ENCODE measurements at regions not wholly inside any gene's neighbourhood (a gene's known extent, or its start where the extent isn't known, plus 50 kb on each side); places are given as distances from the start of the nearest gene placed in this dataset.
A peak's percentile ranks its signal among the peaks of the same experiment; 100 is the strongest.

DNA sequence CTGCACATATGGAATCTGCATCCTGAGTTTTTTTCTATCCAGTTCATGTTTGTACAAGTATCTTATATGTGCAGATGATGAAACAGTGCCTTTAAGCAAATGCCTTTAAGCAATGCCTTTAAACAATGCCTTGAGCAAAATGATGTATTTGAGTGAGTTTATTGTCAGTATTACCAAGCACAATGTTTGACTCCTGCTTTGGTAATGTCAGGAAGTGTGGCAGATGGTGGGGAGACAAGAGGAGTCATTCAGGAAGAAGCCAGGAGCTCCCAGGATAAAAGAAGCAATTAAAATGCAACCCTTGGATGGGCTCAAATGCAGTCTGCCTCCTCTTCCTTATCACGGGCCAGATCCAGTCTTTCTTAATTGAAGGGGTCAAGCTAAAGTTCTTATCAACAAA is 108.7 kb upstream of the KCNJ15 start:
- no peak for DNase-seq (ENCODE audit: low read depth, low spot score)

DNA sequence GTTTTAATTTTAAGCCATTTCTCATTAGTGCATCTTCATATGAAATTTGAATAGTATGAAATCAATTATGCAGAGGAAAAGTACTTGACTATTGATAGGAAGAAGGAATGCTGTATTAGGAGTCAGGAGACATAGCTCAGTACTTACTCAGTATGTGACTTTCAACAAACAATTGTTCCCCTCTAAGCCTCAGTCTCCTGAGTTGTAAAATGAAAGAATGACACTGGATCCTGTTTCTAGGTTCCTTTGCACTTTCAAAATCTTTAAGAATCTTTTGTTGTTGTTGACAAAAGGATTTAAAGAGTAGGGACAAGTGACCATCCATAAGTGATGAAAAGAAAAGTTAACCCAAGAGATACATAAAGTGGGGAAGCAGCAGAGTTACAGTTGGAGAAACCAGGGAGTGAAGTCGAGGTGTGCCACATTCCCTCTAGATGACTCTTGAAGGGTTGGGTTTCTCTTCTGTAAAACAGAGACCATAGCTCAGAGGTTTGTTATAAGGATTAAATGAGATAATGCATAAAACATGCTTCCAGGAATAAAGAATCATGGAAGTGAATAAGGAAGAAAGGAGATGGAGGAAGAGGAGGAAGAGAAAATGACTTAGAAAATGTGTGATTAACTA is 105.7 kb upstream of the KCNJ15 start:
- DNase-seq (ENCODE audit: low read depth, low spot score): no peak

DNA sequence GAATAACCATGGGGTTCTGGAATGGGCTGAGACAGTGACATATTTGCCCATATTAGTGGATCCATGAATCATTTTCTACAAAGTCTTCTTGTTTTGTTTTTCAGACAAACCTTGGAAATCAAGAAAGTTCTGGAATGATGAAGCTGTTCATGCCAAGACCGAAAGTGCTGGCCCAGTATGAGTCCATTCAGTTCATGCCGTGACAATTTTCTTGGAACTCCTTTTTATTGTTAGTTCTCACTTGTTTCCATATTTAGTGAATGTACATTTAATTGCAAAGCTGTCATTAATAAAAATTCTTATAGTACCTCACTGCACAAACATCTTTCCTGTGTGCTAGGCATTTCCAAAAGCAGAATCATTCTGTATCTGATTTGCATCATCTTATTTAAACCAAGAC is 100.6 kb upstream of the KCNJ15 start:
- DNase-seq (ENCODE audit: low read depth, low spot score): no peak

DNA sequence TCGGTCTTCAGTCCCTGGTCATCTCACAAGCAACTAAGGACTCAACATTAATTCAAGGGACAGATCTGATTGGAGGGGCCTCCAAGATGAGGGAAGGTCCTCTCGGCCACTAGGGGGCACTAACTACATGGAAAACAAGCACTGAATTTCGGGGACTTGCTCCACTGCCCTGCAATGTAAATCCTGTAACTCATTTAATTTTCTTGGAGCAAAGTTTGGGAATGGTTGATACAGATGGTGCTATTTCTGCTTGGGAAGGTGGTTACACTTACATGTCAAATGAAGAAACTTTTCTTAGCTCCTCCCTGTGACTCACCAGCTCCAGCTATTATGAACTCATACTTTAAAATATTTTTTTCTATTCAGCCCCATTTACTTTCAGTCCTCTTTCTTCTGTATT is 97.4 kb upstream of the KCNJ15 start:
- peak; percentile 33 for DNase-seq (ENCODE audit: low read depth, low spot score)

DNA sequence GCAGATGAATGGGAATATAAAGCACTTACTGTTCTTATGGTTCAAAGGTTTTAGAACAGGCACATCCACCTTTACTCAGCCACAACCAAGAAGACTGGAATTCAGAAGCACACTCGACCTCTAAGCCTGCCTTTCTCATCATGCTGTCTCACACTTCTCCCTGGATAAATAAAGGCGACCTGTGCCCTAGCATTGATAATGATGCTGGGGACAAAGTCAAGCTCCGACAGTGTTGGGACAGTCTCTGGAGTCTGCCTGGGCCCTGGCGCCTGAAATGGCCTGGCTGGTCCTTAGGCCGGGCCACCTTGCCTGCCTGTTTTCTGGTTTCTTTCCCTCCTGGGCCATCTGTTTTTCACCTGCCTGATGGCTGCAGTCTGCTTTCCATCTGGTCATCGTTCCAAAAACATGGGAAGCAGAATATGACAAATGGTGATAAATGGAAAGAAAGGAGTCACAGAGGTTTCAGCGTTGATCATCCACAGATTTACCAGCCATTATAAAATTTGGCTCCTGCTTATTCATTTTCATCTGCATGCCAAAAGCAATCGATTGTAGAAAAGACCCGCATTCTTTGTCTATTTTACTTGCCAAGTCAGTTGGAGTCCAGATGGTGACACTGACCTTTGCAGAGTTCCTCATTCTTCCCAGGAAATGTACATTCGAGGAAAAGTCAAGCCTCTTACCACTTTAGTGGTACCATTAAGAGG is 91.2 kb upstream of the KCNJ15 start:
- no peak for DNase-seq (ENCODE audit: low read depth, low spot score)

DNA sequence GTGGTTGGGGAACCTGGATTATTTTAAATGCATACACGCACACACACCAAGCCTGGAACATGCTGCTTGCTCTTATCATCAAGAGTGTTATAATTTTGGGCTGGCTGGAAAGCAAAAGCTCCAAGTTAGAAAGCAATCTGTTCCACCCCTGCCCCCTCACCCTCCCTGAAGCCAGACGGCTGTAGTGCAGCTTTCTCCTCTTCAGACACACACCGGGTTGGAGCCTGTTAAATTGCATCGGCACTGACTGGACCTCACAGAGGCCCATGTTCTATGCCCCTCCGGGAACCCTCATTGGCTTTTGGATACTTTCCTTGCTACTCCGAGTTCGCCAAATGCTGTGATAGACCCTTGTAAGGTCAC is 90.6 kb upstream of the KCNJ15 start:
- no peak for DNase-seq (ENCODE audit: low read depth, low spot score)

DNA sequence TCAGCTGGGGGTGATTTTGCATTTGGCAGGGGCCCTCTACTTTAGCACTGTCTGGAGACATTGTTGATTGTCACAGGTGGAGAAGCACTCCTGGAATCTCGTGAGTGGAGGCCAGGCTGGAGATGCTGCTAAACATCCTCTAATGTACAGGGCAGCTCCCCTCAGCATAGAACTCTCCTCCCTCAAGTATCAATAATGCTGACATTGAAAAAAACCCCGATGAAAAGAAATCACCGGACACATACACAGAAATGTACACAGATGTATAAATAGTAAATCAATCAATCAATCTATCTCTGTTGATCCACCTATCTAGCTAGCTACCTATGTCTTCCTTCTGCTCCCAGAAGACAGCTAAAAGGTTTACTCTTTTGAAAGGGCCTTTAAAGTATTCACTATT is 89.4 kb upstream of the KCNJ15 start:
- no peak for DNase-seq (ENCODE audit: low read depth, low spot score)

DNA sequence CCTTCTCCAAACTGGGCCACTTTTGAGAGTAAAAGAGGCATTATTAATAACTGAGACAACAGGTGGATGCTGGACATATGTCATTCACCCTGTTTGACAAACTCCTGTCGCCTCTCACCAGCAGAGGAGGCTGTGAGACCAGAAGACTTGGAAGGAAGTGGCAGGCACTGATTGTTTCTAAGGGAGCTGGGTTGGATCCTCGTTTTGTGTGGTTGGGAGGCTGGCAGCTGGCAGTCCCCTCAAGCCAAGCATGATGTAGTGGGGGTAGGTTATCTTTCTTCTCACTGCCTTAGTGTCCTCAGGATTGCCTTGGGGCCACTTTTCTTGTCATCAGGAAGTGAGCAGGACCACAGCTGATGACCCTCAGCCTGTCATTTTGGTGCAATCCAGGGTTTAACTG is 86.5 kb upstream of the KCNJ15 start:
- DNase-seq (ENCODE audit: low read depth, low spot score): no peak

DNA sequence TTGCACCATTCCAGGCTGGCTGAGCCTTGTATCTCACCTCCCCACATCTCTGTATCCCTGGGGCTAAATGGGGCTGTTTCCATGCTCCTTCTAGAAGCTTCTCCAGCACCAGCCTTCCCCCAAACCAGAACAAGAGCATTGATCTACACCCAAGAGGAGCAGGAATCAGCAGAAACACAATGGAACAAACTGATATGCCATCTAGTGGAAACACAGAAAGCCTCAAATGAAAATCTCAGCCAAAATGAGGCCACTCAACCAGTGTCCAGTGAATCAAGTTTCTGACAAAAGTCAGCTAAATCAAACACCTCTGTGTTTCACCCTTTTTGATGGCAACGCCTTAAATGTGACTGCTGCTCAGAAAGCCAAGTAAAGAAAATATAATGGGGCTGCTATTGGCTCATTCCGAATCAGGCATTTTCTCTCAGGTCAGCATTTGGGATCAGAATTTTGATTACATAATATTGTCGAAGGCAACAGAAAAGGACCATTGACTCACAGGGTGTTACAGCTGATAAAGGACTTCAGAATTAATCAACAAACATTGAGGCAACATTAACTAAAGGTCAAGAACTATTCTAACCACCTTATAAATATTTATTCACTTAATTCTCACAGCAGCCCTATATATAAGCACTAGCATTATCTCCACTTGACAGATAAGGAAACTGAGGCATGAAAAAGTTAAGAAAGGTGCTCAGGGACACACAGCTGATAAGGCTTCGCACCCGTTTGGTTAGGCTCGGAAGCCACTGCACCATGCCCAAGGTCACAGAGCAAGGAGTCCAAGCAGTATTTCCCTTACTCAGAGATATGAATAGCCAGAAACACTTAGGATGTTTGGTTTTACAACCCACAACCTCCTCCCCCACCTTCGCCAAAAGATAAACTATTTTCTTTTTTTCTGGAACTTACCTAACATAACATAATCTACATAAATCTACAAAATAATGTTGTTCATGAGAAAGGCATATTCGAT is 85.8 kb upstream of the KCNJ15 start:
- DNase-seq (ENCODE audit: low read depth, low spot score): no peak

DNA sequence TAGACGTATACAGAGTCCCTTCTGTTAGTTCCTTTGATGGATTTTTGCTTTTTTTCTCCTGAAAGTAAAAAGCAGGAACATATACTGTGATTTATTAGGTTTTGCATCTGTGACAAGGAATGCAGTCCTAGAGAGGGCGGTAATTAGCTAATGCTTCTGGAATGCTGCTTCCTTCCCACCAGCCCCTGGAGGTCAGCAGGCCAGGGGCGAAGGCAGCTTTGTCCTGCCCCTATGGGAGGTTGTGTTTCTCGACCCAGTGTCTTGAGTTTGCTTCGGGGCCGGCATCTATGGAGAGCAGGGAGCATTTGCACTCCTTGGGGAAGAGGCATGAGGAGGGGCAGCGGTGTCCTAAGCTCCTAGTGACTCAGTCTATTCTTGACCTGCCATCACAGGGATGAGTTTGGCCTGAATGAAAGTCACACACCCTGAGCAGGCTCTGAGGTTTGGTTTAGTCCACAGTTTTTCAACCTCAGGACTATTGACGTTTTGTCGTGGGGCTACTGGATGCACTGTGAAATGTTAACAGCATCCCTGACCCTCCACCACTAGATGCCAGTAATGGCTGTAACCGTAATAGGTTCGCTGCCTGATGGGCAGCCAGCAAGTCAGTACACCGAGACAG is 85.0 kb upstream of the KCNJ15 start:
- DNase-seq (ENCODE audit: low read depth, low spot score): no peak

DNA sequence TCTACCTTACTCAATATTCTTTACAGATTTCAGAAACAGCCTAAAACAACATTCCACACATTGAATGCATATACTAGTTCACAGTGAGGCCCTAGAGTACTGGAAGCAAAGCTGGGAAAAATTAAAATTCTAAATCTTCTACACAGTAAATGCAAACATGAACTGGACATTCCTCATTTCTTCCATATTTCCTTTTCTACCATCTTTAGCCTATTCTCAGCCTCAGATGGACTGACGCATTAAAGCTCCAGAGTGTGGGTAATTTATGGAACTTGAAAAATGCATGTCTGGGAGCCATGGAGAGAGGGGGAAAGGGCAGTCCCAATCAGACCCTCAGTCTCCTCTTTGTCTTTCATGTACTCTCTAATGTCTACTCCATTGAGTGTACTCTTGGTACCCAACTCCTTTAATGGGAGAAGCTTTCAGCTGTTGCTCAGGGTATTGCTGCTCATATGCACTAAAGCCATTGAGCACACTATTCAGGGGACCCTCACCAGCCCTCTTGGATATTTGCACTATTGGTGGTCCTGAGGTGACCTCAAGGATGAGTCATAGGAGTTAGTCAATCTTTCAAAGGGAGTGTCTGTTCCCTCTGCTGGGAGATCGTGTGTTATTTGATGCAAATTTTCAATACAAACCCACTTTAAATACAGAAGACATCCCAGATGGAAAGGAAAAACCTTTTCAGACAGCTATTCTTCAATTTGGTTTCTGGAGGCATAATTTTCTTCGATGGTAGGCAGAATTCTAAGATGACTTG is 83.3 kb upstream of the KCNJ15 start:
- no peak for DNase-seq (ENCODE audit: low read depth, low spot score)

DNA sequence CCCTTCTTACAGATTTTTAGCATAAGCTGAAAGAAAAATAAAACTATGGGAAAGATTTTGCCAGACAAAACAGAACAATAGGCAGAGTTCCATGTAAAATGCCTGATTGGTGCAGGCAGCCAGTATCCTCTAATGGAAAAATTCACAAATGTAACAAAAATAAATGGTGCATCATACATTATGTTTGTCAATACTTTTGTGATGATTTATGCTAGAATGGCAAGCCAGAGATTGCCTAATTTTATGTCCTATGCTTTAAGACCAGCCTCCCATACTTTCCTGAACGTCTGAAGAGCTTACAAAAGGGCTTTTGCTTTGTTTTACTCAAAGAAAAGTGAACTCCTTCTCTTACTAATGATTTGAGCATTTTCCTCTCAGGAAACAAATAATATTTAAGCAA is 81.5 kb upstream of the KCNJ15 start:
- DNase-seq (ENCODE audit: low read depth, low spot score): no peak

DNA sequence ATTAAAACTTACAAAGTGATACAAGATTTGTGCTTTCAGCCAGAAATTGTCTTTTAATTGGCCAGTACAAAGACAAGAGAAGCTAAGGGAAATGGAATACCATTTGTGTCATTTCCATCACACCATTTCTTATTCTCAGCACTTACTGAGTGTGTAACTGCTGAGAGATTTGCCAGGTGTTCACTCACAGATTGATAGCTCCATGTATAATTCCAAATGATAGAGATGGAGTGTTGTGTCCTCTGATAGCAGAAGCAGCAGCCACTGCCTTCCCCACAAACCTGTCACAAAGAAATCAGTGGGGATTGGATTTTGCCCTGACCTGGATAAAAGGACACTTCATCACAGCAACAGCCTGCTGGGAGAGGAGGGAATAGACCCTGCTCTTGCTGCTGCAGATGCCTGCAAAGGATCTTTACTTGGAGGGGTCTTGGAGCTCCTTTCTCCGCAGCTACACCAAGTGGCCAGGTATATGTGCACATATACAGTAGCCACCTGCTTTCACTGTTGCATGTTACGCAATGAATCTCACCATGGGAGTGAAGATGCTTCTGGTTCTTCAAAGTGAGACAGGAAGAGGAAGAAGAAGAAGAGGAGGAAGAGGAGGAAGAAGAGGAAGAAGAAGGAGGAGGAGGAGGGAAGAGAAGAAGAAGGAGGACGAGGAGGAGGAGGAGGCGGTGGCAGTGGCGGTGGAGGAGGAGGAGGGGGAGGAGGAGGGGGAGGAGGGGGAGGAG is 78.7 kb upstream of the KCNJ15 start:
- DNase-seq (ENCODE audit: low read depth, low spot score): no peak

DNA sequence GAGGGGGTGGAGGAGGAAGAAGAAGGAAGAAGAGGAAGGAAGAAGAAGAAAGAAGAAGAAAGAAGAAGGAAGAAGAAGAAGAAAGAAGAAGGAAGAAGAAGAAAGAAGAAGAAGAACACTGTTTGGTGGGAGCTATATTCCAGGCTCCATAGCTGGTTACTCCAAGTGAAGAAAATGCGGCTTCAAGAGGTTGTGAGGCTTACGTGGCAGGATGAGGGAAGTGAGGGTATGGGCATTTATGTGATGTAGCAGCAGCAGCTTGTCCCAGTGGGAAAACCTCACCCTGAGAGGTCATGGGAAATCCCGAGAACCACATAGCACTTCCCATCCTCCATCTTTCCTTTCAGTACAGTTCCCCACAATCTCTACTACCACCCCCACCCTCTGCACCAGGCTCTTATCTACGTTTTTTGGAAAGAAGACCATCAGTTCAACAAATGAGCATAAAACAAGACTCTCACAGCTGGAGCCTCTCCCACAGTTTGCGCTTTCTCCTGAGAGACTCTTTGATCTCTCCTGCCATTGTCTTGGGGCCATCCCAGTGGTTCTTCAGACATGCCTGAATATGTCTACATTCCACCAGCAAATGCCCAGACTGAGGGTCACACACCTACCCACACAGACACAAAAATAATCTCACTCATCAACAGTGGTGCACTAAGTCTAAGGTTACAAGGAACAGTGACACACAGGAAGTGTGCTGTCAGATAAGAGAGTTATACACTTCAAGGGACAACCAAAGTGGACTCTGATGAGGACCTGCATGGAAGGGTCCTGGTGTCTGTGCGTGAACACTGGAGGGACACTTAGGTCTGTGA is 77.9 kb upstream of the KCNJ15 start:
- no peak for DNase-seq (ENCODE audit: low read depth, low spot score)

DNA sequence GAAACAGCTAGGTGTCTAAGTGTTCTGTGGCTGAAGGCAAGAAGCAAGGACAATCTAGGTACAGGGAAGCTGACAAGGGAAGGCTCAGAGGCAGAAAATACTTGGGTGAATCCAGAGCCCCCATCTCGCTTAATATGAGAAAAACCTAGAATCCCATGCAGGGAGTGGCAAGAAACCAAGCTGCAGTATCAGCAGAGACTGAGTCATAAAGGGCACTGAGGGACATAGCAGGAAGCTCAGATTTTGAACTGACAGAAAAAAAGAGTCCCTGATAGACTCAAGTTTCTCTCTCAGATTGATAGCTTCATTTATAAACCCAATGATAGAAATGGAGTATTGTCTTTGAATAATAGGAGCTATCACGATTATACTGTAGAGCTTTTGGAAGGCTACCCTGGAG is 77.3 kb upstream of the KCNJ15 start:
- DNase-seq (ENCODE audit: low read depth, low spot score): no peak

DNA sequence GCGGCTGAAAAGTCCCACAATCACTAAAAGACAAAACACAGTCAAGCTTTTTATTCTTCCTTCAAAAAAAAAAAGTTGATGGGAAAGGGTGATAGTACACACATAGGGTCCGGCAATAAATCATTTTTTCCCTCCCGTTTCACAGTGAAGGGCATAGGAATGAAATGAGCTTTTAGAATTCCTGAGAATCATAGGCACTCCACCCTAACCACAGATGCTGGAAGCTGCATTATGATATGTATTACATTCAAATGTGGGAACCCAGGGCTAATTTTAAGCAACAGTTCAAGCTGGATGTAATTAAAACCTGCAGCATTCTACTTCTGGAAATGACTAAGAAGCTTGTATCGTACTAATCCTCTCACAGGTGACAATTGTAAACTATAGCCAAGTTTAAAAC is 75.7 kb upstream of the KCNJ15 start:
- DNase-seq (ENCODE audit: low read depth, low spot score): no peak

DNA sequence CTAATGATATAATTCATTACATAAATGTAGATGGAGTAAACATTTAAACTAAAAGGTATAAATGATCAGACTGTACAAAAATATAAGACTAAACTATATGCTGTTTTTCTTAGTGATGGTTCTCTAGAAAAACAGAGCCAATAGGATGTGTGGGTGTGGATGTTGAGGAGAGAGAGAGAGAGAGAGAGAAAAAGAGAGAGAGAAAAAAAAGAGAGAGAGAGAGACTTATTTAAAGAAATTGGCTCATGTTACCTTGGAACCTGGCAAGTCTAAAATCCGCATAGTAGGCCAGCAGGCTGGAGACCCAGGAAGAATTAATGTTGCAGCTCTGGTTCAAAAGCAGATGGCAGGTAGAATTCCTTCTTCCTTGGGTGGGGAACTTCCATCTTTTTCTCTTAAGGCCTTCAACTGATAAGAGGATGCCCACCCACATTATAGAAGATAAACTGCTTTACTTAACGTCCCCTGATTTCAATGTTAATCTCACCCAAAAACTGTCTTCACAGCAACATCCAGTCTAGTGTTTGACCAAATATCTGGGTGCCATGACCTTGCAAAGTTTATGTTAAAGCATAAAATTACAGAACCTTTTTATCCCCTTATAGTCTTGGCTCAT is 74.3 kb upstream of the KCNJ15 start:
- DNase-seq (ENCODE audit: low read depth, low spot score): no peak

DNA sequence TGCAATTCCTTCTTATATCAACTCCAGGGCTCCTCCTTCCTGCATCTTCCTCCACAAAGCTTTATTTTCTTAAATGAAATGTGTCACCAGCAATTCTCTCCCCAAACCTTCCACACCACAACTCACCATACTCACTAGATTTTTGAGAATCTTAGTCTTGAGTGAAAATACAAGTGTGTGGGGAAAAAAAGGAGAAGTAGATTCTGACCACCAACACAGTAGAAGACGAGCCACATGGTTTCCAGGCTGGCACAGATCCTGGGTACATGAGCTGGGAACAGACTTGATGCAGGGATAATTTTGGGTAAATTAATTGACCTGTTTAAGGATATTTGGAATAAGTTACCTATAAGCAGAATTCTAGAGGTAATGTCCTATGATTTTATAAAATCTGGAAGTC is 72.8 kb upstream of the KCNJ15 start:
- DNase-seq (ENCODE audit: low read depth, low spot score): no peak

DNA sequence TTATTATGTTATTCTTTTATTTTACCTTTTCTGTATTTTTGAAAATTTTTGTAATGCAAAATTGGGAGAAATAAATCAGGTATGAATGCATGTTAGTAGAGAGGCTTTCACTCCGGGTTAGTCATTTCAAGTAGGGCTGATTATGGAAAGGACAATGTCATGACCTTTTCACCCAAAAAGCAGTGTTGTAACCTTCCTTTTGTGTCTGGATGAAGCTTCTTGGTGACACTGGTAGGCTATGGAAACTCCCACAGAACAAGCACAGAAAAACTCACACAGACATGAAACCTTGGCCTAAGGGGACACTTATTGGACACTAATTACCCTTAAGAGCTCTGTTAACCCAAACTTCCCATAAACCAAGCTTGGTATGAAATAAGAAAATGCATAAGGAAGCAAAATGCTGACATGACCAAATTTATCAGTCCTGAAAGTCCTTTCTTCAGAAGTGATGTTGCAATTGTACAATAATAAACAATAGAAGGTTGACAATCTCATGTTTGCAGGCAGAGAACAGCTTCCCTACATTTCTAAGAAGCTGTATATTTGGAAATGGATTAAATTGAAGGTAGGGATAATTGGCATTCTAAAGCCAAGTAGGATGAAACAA is 70.0 kb upstream of the KCNJ15 start:
- no peak for DNase-seq (ENCODE audit: low read depth, low spot score)
